HFFc6 (cell line): ENCODE measurements at regions not wholly inside any gene's neighbourhood (a gene's known extent, or its start where the extent isn't known, plus 50 kb on each side); places are given as distances from the start of the nearest gene placed in this dataset.
A peak's percentile ranks its signal among the peaks of the same experiment; 100 is the strongest.

ENCODE experiments used
- DNase-seq: peaks from one replicate; pipeline ENCODE4 v3.0.0-alpha.2; 2018
- H3K27ac Mint-ChIP-seq: 2 replicates; pipeline ENCODE4 v1.8.0; 2020; ENCODE audit warnings: mild to moderate bottlenecking, mixed read lengths
- H3K27me3 Mint-ChIP-seq: 2 replicates; pipeline ENCODE4 v1.8.0; 2021; ENCODE audit warnings: mild to moderate bottlenecking, moderate library complexity, mixed read lengths; ENCODE audit not compliant: insufficient read depth
- H3K36me3 Mint-ChIP-seq: 2 replicates; pipeline ENCODE4 v1.8.0; 2021; ENCODE audit warnings: low read depth, mixed read lengths
- H3K4me1 Mint-ChIP-seq: 2 replicates; pipeline ENCODE4 v1.8.0; 2020; ENCODE audit warnings: low read depth, mixed read lengths
- H3K4me3 Mint-ChIP-seq: 2 replicates; pipeline ENCODE4 v1.8.0; 2020; ENCODE audit warnings: mild to moderate bottlenecking, moderate library complexity, mixed read lengths
- H3K9me3 Mint-ChIP-seq: 2 replicates; pipeline ENCODE4 v1.8.0; 2020; ENCODE audit warnings: mild to moderate bottlenecking, mixed read lengths
- TF ChIP-seq, protein P1 (sequence below): fragments of 200-600 bp; sonication (generic); IDR thresholded peaks from 2 replicates; pipeline ENCODE4 v1.5.0; 2021; ENCODE audit warnings: antibody characterized with exemption, mild to moderate bottlenecking

DNA sequence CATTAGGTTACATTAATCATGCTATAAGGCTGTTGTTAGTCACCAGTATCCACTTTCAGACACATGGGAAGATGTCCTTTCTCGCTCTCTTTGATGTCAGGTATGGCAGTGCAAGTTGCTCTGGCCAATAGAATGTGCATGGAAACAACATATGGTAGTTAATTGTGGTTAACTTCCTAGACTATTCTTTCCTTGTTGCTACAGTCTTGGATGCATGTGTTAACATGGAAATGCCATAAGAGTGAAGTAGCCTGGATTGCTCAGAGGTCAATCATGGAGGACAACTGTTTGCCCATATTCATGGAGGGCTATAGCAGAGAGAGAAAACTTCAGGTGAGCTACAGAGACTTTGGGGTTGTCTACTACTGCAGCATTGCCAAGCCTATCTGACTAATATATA is 245.8 kb upstream of the GAS1 start:
- Mint-ChIP-seq H3K4me3 (peak overlapping the region; percentile 68), H3K27ac (peak overlapping the region; percentile 93), H3K9me3 (no peaks in the 10 kb centered on the region), H3K4me1 (peaks cover 55% of the 10 kb centered on the region), H3K36me3 (no peaks in the 10 kb centered on the region), H3K27me3 (no peaks in the 10 kb centered on the region)
- TF ChIP-seq, protein P1, sequence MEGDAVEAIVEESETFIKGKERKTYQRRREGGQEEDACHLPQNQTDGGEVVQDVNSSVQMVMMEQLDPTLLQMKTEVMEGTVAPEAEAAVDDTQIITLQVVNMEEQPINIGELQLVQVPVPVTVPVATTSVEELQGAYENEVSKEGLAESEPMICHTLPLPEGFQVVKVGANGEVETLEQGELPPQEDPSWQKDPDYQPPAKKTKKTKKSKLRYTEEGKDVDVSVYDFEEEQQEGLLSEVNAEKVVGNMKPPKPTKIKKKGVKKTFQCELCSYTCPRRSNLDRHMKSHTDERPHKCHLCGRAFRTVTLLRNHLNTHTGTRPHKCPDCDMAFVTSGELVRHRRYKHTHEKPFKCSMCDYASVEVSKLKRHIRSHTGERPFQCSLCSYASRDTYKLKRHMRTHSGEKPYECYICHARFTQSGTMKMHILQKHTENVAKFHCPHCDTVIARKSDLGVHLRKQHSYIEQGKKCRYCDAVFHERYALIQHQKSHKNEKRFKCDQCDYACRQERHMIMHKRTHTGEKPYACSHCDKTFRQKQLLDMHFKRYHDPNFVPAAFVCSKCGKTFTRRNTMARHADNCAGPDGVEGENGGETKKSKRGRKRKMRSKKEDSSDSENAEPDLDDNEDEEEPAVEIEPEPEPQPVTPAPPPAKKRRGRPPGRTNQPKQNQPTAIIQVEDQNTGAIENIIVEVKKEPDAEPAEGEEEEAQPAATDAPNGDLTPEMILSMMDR, result no peak
- no peak for DNase-seq

DNA sequence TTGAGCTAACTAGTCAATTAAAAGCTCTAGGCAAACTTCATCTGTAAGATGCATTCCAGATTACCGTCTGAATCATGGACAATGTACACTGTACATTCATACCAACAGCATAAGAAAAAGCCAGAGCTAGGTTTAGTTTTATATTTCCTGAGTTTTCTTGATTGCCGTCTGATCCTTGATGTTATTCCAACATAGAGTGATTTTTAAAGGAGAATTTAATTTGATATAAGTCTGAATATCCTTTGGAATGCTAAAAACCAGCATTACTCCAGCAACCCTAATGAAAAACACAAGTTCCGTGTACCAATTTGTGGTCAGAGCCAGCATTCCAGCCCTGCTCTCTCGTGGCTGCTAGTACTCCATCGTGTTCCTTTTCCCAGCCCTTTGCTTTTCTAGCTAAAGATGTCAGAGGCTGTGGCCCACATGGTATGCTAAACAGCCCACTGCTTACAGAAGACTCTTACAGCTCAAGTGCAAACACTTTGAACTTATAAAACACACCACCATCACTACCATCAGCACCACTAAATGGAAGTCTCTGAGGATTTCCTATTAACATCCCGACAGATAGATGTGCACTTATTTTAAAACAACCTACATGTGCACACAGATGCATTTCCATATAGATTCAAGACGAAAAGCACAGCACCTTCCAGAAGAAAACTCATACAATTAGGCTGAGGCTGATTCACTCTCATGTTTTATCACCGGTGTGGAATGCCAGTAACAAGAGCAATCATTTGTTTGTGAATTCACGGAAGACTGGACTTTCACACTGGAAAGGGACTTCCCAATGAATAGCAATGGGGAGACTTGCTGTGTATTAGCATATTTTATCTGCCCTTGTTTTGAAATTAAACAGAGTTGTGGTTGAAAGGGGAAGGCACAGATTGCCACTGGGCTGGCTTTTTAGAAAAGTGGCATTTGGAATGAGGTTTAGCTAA is 246.9 kb upstream of the GAS1 start:
- Mint-ChIP-seq H3K27ac (peak overlapping the region; percentile 93), H3K9me3 (no peaks in the 10 kb centered on the region), H3K36me3 (no peaks in the 10 kb centered on the region), H3K4me3 (peak overlapping the region; percentile 68), H3K4me1 (peaks cover 66% of the 10 kb centered on the region), H3K27me3 (no peaks in the 10 kb centered on the region)
- DNase-seq, result peak; percentile 87
- TF ChIP-seq, protein P1, result no peak

DNA sequence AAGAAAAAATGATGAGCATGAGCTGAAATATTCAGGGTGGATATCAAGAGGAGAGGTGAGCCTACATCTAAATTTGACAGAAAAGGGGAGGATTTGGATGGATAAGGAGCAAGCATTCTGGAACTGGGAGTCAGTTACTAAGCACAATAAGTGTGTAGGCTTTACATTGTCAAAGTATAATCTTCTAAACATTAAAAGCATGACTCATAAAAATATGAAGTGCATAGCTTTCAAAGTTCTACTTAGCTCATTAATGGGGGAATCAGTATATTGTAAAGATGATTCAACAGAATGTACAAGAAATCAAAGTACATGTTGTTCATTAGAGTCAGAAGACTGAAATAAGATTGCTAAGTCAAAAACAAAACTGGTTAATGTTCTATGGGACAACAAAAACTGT is 248.0 kb upstream of the GAS1 start:
- Mint-ChIP-seq H3K36me3 (no peaks in the 10 kb centered on the region), H3K27ac (peak overlapping the region; percentile 93), H3K27me3 (no peaks in the 10 kb centered on the region), H3K4me3 (peak overlapping the region; percentile 68), H3K4me1 (peaks cover 75% of the 10 kb centered on the region), H3K9me3 (no peaks in the 10 kb centered on the region)
- TF ChIP-seq, protein P1, result no peak
- DNase-seq, result no peak

DNA sequence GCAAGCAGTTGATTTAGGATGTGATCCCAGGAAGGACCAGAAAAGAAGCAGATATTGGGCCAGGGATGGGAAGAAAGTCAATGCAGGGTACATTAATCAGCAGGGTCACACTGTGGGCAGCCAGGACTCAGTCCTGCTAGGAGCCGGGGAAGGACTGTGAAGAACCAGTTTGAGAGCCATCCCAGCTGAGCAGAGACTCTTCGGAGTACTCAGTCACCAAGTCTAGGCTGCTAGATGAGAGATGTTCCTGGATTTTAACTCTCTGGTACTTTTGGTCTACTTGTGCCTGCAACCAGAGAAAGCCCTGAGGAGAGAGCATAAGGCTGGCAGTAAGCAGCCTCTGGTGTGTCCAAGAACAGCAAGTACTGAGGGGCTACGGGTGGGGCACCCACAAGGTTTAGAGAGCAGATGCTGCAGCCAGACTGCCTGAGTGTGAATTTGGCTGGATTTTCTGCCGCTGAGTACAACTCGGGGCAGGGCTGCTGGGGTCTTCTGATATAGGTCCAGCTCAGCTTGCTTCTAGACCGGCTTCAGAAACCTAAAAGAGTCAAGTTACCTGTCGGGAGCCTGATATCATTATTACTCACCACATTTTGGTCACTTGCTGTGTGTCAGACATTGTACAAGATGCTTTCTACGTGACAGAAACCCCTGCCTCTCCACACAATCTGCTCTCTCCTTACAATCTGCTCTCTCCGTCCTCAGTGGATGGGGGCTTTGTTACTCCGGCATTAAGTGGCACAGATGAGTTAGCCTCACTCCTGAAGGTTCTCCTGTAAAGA is 250.2 kb upstream of the GAS1 start:
- TF ChIP-seq, protein P1, result no peak
- H3K36me3 Mint-ChIP-seq, result no peaks in the 10 kb centered on the region
- no peak for DNase-seq
- H3K27ac Mint-ChIP-seq, result no peak overlapping the region
- no peaks in the 10 kb centered on the region for H3K27me3 Mint-ChIP-seq
- H3K9me3 Mint-ChIP-seq, result no peaks in the 10 kb centered on the region
- H3K4me3 Mint-ChIP-seq, result no peak overlapping the region
- peaks cover 87% of the 10 kb centered on the region for H3K4me1 Mint-ChIP-seq

DNA sequence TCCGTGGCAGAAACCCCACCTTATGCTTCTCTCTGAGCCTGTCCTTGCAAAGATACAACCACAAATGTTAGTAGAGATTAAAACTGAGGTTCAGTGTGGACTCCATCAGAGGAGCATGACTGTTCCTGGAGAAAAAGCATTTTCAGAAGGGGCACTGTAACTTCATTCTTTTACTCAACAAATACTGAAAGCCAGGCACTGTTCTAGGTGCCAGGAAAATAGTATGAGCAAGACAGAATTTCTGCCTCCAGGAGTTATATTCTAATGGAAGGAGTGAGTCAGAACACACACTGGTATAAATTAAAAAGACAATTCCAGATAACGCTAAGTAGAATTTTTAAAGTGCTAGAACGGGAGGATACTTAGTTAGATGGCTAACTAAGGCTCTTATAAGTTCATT is 251.4 kb upstream of the GAS1 start:
- TF ChIP-seq, protein P1, result no peak
- Mint-ChIP-seq H3K36me3 (no peaks in the 10 kb centered on the region), H3K9me3 (no peaks in the 10 kb centered on the region), H3K27me3 (no peaks in the 10 kb centered on the region), H3K4me3 (no peak overlapping the region), H3K4me1 (peaks cover 75% of the 10 kb centered on the region), H3K27ac (no peak overlapping the region)
- DNase-seq, result peak; percentile 34
